ENCODE measurements at regions not wholly inside any gene's neighbourhood (a gene's known extent, or its start where the extent isn't known, plus 50 kb on each side); places are given as distances from the start of the nearest gene placed in this dataset.

DNA sequence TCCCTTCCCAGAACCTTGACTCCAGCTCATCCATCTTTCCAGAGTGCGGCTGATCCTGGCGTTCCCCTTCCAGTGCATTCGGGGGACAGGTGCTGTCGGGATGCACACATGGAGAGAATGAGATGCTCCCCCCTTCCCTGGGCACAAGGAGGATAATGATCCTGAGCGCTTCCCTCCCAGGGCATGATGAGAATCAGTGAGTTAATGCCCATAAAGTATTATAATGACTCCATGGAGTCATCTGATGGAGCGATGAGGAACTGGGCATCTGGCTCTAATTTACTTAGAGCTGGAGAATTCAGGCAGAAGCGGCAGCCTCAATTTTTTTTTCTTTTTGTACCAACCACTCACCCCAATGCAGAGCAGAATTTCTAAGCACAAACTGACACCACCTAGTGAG lies 79.6 kb upstream of the SKOR2 start:
- DNase-seq (ENCODE audit: low spot score), result no peak

DNA sequence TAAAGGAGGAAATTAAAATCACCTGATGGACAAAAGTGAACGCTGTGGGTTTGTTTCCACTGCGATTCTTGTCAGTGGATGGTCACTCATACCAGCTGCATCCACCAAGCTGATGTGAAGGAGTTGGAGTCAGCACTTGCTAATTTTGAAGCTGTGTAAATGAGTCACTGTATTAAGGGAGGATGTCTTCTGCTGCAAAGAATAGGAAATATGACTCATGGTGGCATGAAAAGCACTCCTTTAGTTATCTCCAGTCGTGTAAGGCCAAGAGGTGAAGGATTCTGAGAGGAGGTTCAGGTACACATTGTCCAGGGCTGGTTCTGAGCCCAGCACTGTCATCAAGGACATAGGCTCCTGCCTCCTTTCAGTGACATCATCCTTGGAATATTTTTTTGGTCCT lies 71.7 kb upstream of the SKOR2 start:
- DNase-seq (ENCODE audit: low spot score), result no peak

DNA sequence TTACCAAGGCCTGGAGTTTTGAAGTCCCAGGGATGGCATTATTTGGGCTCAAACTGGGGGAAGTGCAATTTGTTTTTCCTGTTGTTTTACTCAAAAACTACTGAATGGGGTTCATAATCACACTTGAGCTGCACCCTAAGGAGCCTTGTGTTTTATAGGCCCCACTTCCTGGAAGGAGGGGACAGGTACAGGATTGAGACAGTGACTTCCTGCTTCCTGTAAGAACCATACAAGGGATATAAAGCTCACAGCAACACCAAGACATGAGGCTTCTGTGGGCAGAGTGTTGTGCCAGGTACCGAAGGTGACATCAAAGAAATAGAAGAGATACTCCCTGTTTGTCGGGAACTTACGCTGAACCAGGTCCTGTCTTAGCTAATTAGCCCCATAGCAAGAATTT lies 70.4 kb upstream of the SKOR2 start:
- no peak for DNase-seq (ENCODE audit: low spot score)

DNA sequence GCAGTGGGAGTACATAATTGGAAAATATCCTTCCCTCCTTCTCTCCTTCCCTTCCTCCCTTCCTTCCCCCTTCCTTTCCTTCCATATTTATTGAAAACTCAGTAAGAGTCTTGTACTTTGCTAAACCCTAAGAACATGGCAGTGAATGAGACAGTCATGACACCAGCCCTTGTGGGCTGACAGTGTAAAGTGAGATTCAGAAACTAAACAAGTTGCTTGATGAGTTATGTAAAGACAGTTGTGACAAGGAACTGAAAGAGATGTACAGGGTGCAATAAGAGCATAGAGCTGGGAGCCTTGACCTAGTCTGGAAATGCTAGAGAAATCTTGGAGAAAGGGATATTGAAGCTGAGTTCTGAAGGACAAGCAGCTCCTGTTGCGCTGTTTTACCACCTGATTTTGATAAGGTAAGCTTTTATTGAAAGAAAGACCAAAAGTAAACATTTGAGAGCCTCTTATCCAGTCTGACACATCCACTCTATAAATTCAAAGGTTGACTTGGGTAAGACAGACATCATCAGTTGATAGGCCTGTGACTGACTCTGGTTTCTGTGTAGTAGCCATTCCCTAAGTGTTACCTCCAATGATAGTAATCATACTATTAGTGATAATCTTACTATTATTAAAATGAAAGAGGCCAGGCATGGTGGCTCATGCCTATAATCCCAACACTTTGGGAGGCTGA lies 66.5 kb upstream of the SKOR2 start:
- DNase-seq (ENCODE audit: low spot score), result no peak

DNA sequence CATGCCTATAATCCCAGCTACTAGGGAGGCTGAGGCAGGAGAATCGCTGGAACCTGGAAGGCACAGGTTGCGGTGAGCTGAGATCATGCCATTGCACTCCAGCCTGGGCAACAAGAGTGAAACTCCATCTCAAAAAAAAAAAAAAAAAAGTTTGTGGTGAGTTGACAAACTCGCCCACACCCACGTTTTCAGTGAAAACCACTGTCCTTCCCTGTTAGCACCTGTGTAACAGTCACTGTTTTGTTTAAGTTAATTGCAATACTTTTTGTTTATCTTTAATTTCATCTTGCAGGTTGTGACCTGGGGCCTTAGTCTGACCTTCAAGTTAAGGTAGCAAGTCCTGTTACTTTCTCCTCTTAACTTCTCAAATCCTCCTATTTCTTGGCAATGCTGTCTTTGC lies 65.5 kb upstream of the SKOR2 start:
- no peak for DNase-seq (ENCODE audit: low spot score)

DNA sequence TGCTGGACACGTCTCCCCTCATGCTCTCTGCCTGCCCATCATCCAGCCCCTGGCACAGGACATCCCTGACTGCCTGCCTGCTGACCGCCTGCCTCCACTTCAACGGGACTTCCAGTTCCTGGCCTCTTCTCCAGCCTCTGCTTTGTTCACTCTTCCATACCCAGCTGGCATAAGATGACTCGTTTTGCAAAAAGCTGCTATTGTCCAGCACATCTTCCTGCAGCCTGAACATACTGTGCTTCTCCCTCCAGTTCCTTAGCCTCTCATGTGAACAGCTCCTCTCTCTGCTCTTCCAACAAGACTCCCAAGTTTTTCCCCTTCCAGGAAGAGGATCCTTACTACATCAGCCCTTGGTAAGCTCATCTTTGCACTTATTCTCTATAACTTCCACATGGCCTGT lies 62.4 kb upstream of the SKOR2 start:
- DNase-seq (ENCODE audit: low spot score), result no peak

DNA sequence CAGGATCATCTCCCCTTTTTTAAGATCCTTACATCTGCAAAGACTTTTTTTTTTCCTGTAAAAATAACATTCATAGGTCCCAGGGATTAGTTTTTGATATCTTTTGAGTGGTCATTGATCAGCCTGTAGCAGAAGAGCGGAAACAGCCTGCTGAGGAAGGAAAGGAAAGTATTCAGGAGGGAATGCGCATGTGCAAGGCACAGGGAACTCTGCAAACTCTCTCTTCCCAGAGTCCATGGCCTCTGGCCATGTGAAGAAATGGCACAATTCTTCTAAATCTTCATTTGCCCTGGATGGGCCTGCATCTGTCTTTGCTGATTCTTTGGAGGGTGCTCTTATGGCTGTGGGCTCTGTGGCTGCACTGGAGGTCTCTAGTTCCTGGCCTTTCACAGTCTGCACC lies 60.1 kb upstream of the SKOR2 start:
- no peak for DNase-seq (ENCODE audit: low spot score)
